PFSK-1 (cell line): ENCODE measurements at regions not wholly inside any gene's neighbourhood (a gene's known extent, or its start where the extent isn't known, plus 50 kb on each side); places are given as distances from the start of the nearest gene placed in this dataset.

ENCODE experiments used
- FOXP2 ChIP-seq: optimal IDR thresholded peaks from 2 replicates; pipeline ENCODE3; 2011; ENCODE audit warnings: borderline replicate concordance, control low read depth, inconsistent platforms; ENCODE audit not compliant: insufficient read depth; ENCODE audit errors: extremely low read length, extremely low read depth
- POLR2AphosphoS5 ChIP-seq: IDR thresholded peaks from 2 replicates; pipeline ENCODE4 v1.6.1; 2012; ENCODE audit warnings: low read depth, mild to moderate bottlenecking, control low read depth, low read length, moderate library complexity
- SIN3A ChIP-seq: IDR thresholded peaks from 2 replicates; pipeline ENCODE4 v1.6.1; 2012; ENCODE audit warnings: mild to moderate bottlenecking, low read length, moderate library complexity, borderline replicate concordance; ENCODE audit not compliant: insufficient read depth
- TAF1 ChIP-seq: IDR thresholded peaks from 2 replicates; pipeline ENCODE4 v1.6.1; 2012; ENCODE audit warnings: low read length, control low read depth, borderline replicate concordance; ENCODE audit not compliant: insufficient read depth
- TF ChIP-seq, protein P1 (sequence below), 2 experiments: IDR thresholded peaks; 2 replicates each; pipeline versions ENCODE4 v1.6.1 to v1.8.0; 2011 to 2012; ENCODE audit warnings: low read depth in 2 of 2, low read length in 2 of 2, control low read depth in 1 of 2, inconsistent platforms in 1 of 2, mild to moderate bottlenecking in 1 of 2, moderate library complexity in 1 of 2; ENCODE audit not compliant: insufficient read depth in 1 of 2

DNA sequence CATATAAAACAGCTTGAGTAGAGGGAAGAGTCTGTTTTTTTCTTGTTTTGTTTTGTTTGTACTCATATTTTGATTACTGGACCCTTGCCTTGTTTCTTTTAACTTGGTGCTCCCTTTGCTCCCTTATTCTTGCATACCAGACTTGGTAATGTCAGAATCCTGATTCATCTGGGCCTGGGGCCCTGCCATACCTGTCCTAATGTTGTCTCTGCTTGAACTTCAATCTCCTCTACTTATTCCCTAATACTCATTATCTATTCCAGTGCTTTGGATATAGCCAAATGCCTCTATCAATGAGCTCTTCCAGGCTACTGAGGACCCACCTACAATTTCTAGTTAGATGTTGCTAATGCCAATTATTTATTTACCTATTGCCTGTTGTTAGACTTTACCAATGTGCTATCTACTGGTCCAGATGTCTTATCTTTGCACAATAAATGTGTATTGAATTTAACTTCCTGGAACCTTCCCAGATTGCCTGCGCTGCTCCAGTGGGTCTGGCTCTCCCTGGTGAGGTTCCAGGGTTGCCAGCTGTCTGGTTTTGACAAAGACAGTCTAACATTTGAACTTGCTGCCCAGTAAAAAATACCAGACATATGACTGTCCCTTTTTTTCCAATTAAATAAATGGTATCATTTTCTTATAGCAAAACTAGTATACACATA, 64.4 kb upstream of the ACSL4 start:
- no peak for TF ChIP-seq POLR2AphosphoS5
- TF ChIP-seq, protein P1, sequence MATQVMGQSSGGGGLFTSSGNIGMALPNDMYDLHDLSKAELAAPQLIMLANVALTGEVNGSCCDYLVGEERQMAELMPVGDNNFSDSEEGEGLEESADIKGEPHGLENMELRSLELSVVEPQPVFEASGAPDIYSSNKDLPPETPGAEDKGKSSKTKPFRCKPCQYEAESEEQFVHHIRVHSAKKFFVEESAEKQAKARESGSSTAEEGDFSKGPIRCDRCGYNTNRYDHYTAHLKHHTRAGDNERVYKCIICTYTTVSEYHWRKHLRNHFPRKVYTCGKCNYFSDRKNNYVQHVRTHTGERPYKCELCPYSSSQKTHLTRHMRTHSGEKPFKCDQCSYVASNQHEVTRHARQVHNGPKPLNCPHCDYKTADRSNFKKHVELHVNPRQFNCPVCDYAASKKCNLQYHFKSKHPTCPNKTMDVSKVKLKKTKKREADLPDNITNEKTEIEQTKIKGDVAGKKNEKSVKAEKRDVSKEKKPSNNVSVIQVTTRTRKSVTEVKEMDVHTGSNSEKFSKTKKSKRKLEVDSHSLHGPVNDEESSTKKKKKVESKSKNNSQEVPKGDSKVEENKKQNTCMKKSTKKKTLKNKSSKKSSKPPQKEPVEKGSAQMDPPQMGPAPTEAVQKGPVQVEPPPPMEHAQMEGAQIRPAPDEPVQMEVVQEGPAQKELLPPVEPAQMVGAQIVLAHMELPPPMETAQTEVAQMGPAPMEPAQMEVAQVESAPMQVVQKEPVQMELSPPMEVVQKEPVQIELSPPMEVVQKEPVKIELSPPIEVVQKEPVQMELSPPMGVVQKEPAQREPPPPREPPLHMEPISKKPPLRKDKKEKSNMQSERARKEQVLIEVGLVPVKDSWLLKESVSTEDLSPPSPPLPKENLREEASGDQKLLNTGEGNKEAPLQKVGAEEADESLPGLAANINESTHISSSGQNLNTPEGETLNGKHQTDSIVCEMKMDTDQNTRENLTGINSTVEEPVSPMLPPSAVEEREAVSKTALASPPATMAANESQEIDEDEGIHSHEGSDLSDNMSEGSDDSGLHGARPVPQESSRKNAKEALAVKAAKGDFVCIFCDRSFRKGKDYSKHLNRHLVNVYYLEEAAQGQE (IDR thresholded peaks at IDR 0.05; ENCODE audit: insufficient read depth in 1 of 2, low read depth in 2 of 2, low read length in 2 of 2), result no peak
- no peak for TF ChIP-seq FOXP2
- no peak for TF ChIP-seq SIN3A
- TF ChIP-seq TAF1, result no peak

DNA sequence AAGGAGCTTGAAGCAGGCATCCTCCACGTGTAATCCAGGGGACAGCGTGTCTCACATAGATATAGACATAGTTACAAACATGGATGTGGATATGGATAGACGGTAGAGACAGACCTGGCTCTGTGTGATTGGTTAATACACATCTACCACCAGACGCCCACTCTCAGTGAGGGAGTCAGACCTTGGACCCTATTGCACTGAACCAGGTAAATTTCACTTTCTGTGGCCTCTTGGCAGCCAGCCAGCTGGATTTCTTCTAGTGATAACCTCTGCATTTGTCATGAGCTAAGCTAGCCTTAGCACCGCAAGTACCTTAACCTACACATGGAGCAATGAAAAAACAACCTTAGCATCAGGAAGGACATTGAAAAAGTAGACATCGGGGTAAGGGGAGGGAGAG, 79.2 kb upstream of the ACSL4 start:
- TF ChIP-seq FOXP2, result no peak
- TF ChIP-seq POLR2AphosphoS5, result no peak
- TF ChIP-seq, protein P1 (IDR thresholded peaks at IDR 0.05; ENCODE audit: insufficient read depth in 1 of 2, low read depth in 2 of 2, low read length in 2 of 2), result no peak
- TF ChIP-seq TAF1, result no peak
- TF ChIP-seq SIN3A, result no peak

DNA sequence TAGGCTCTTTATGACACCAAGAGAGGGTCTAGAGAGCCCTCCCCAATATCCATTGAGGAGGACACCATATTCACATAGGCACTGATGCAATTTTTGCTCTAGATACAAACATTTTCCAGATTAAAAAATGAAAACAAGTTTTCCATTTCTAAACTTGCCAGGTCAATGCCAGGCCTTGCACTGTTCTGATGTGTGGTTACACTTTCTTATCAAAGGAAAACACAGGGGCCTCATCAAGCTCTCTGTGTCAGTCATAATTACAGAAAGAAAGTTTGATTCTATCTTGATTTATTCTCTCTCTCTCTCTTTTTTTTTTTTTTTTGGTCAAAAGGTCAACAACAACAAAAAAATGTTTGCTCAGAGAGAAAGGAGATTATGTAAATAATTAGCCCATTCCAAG, 80.2 kb upstream of the ACSL4 start:
- TF ChIP-seq TAF1 (no peak), FOXP2 (no peak), POLR2AphosphoS5 (no peak), SIN3A (no peak)
- TF ChIP-seq, protein P1 (IDR thresholded peaks at IDR 0.05; ENCODE audit: insufficient read depth in 1 of 2, low read depth in 2 of 2, low read length in 2 of 2), result no peak

DNA sequence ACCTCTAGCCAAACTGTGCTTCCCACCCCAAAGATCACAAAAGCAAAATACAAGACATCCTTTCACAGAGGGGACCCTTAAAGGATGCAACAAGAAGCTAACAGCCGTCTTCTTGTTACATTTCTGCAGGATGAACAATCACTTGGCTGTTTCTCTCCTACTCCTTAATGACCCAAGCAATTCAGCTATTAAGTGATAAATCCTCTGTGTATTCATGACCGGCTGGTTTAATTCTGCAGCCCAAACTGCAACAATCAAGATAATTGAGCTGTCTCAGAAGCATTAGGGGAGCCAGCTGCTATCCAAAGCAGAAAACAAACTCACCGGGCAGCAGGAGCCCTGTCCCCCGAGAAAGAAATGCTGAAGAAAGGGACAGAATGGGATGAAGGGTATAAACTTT, 85.9 kb upstream of the ACSL4 start:
- TF ChIP-seq SIN3A (no peak), FOXP2 (no peak), TAF1 (no peak), POLR2AphosphoS5 (no peak)
- TF ChIP-seq, protein P1 (IDR thresholded peaks at IDR 0.05; ENCODE audit: insufficient read depth in 1 of 2, low read depth in 2 of 2, low read length in 2 of 2), result no peak

DNA sequence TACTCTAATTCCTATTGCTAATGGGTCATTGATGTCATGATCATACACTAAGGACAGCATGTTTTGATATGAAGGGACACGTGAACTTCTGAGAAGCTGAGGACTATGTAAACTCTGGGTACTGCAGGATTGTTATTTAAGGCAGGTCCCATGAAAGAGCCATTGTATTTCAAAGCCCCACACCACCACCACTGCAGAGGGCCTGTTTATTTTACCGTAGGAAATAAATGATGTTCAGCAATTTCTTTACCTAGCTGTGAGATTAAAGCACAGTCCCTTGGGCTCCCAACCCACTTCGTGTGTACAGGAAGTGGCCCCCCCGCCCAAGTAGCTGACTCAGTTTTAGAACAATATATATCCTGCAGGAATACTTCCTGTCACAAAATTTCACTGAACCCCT, 89.8 kb upstream of the ACSL4 start:
- TF ChIP-seq FOXP2, result no peak
- TF ChIP-seq POLR2AphosphoS5, result no peak
- TF ChIP-seq, protein P1 (IDR thresholded peaks at IDR 0.05; ENCODE audit: insufficient read depth in 1 of 2, low read depth in 2 of 2, low read length in 2 of 2), result no peak
- TF ChIP-seq SIN3A, result no peak
- TF ChIP-seq TAF1, result no peak
